Stimulated activated CD8-positive, alpha-beta memory T cell treated with anti-CD3 and anti-CD28 coated beads, Interleukin-12 subunit alpha, Interleukin-12 subunit beta, amount 100 ng/mL, for 4 hours (primary cell): ENCODE measurements at regions not wholly inside any gene's neighbourhood (a gene's known extent, or its start where the extent isn't known, plus 50 kb on each side); places are given as distances from the start of the nearest gene placed in this dataset.
"Not testable (repeated sequence)": the region's sequence is repeated elsewhere in the genome, so short reads cannot be mapped to it uniquely, and the experiment has no call there.

Source experiments
- DNase-seq: peaks from one replicate; pipeline ENCODE4 v3.0.0-alpha.2; 2020; ENCODE audit warnings: low read depth

DNA sequence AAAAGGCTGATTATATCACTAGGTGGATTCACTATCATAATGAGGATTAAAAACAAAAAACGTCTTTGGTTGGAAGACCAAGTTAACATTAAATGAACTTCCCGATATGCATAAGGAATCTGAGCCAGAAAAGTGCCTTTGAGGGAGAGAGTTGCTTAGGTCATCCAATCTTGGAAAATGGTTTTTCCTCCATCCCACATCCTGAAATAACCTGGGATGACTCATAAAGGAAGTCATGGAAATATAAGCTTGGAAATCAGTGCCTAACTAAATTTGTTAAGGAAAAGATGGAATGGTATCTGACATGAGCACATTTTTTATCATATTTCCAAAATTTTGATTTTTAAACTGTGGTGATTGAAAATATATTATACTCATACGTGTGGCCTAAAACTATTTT lies 66.0 kb downstream of the KBTBD8 start:
- no peak for DNase-seq

DNA sequence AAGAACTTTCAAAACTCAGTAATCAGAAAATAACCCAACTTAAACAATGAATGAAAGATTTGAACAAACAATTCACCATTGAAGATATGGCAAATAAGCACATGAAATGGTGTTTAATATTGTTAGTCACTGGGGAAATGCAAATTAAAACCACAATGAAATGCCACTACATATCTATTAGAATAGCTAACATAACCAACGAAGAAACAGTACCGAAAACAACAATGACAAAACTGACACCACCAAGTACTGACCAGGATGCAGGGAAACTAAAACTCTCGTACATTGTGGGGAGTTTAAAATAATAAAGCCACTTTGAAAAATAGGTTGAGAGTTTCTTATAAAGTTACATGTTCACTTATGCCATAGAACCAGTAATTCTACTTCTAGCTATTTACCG lies 69.1 kb downstream of the KBTBD8 start:
- DNase-seq = no peak

- DNase-seq = not testable (repeated sequence)
These were observed 74.5 kb downstream of the KBTBD8 start for GRCh38 chr3:67072640-67073039.

DNA sequence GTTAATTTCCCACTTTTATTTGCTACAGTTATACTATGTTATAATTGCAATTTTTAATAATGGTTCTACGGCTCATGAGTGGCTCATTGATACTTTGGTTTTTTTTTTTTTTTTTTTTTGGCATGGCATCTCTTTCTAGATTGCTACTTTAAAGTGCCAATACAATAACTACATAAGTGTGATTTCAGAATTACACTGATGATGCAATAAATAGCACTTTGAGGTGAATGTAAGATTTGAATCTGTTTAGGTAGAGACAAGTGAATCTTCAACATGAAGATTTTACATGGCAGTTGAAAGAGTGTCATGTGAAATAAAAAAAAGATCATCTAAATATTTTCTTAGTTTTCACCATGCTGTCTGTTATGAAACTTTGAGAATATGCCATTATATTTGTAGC lies 75.7 kb downstream of the KBTBD8 start:
- DNase-seq = no peak

- DNase-seq = no peak
These were observed 77.2 kb downstream of the KBTBD8 start for GRCh38 chr3:67075295-67075694.

DNA sequence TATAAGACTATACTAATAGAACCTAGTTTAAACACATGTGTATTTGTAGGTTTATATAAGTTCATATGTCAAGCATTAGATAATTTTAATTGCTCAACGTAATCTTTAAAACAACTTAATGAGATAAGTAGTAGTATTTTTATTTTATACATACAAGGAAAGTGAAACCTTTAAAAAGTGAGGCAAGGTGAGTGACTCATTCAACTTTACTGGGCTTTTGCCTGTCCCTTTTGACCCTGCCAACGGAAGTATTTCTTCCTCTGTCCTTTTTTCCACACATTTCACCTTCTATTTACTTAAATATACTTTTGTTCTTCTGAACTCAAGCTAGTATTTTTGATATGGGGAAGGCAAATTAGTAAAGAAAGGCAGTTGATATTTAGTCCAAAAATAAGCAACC lies 78.5 kb downstream of the KBTBD8 start:
- no peak for DNase-seq

- no peak for DNase-seq
These were observed 79.5 kb downstream of the KBTBD8 start for GRCh38 chr3:67077656-67078055.

DNA sequence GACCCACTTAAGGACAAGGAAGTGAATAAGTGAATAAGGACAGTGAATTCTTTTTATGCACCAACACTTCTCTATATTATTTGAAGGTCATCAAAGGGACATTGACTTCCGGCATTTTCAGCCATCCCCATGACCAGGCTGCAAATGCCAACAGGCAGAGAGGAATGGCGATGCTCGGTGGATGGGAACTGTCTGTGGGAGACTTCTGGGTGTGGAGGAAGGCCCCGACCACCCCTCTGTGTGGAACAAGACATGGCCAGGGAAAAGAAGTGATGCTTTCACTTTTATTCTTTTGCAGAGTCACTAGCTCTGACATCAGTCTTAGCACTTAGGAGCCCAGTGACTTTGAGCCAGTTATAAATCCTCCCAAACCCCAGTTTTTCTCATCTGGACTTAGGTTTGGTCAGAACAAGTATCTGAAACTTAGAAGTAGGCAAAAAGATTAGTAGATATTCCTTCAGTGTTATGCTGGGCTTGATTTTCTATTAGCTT lies 84.5 kb downstream of the KBTBD8 start:
- no peak for DNase-seq

- peak; percentile 27 for DNase-seq
These were observed 85.2 kb downstream of the KBTBD8 start for GRCh38 chr3:67083277-67083676.

DNA sequence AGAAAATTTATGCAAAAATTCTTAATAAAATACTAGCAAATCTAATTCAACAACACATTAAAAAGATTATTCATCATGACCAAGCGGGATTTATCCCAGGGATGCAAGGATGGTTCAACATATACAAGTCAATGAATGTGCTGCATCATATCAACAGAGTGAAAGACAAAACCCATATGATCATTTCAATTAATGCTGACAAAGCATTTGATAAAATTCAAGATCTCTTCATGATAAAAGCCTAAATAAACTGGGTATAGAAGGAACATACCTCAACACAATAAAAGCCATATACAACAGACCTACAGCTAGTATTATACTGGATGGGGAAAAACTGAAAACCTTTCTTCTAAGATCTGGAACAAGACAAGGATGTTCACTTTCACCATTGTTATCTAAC lies 89.7 kb downstream of the KBTBD8 start:
- DNase-seq = no peak

DNA sequence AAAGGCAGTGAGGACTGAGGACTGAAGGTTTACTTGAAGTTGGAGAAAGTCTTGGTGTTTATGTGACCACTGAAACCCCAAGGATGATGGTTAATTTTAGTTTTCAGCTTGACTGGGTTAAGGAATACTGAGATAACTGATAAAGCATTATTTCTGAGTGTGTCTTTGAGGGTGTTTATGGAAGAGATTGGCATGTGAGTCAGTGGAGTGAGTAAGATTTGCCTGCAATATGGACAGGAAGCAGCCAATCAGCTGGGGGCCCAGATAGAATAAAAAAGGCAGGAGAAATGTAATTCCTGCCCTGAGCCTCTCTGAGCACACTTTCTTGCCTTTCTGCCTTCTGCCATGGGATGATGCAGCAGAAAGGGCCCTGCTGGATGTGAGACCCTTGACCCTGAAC lies 92.4 kb downstream of the KBTBD8 start:
- no peak for DNase-seq

GRCh38 chr3:67093305-67093704 lies 95.2 kb downstream of the KBTBD8 start:
- DNase-seq = no peak

GRCh38 chr3:67094167-67094566 lies 96.1 kb downstream of the KBTBD8 start:
- no peak for DNase-seq

DNA sequence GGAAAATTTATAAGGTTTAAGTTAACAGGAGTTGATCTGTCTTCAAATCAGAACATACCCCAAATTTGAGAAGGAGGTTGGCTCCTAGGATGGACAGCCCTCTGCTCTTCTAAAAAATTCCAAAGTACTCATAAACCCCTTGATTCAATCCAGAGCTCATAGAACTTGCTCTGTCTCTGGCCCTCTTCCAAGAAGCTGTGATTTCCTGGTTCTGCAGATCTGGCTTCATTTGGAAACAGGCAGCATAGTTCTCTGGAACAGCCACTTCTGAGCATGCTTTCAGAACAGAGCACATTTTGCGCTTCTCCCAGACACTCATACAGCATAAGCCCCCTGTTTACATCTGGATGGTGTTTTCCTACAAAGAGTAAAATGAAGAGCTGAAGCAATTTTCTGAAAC lies 96.7 kb downstream of the KBTBD8 start:
- no peak for DNase-seq

GRCh38 chr3:67104388-67104787 lies 106.3 kb downstream of the KBTBD8 start:
- DNase-seq = no peak

GRCh38 chr3:67106874-67107273 lies 108.8 kb downstream of the KBTBD8 start:
- DNase-seq = no peak

DNA sequence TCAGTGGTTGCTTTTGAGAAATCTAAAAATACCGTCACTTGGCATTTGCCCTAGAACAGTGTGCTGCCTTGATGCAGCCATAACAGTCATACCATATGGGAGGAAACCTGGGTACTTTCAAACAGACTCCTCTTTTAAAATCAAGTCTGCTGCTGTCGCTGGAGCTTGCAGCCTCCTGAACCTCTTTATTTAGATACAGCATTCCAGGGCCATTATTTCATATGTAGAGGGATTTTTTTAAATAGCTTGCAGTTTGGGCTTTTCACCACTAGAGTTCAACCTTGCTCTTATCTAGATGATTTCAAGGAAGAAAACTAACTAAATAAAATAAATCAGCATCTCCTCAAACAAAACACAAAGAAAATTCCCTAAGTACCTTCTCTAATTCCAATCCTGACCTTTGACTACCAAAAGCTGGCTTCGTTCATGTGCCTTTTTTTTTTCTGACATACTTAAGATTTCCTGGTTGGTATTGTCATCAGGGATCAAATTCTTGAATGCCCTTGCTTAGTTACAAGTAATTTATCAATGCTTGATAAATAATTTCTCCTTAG lies 111.6 kb downstream of the KBTBD8 start:
- DNase-seq = no peak

DNA sequence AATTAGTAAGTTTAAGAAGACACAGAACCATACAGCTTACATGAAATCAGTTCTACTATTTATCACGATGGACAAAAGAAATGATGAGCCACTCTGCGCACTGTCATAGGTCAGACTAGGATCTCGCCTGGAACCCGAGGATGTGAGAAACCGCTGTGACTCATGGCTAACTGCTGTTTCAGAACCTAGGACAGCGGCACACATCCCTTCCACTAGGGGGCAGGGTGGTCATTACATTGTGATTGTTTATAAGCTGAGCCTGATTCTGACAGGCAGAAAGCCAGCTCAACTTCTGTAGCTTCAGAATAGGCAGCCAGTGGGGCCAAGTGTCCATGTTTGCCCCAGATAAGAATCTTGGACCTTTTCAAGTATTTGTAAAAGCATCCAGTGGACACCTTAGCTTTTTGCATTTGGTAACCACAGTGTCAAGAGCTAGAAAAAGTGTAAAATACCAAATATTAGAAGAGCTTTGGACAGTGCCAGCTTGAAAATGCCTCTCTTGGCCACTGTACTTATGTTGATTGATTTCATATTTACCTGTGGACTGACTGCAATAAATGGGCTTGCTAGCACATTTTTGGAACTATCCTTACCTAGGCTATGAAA lies 115.8 kb downstream of the KBTBD8 start:
- peak; percentile 52 for DNase-seq

DNA sequence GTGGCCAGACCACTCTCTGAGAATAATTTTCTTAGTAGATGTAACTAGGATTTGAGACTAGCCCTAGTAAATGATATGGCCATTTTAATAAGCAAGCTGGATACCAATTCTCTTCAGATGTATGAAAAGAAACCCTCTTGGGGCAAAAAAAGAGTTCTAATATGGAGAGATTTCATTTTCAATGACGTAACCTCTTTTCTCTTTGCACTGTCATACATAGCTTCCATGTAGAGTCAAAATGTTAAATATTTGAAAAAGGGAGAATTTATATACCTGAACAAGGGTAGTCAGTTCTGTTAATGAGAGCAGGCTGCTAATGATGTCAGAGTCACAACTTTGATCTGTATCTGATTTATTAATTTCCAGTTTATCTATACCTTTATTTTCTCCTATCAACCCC lies 120.0 kb downstream of the KBTBD8 start:
- no peak for DNase-seq

DNA sequence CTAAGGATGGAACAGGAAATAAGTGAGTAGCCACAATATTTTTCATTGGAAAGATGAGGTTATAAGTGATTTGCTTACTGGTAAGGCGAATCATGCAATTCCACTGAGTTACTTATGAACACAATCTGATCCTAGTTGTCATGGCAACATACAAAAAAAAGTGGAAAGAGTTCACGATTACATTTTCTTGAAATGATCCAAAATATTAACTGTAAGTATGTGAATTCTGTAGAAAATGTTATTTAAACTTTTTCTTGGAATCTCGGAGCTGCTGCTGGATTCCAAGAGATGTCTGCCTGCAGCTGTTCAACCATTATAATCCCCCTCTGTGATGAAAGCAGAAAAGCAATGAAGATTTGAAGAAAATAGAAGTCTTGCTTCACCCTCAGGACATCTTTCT lies 120.5 kb downstream of the KBTBD8 start:
- DNase-seq = no peak

DNA sequence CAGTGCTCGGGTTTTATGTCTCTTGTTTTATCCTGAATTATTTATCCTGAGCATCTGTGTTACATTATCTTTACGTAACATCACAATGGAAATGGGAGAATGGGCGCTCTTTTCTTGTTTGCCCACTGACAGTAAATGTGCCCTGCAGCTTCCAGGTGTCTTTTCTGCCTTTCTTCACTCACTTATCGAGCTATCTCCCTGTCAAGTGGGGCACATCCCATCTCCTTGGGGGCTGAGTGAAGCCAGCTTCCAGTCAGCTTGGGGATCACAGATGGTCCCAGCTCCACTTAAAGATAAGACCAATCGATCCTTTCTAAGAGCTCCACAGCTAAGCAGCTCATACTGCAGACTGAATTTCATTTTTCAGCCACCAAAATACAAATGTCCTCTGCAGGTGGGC lies 125.8 kb downstream of the KBTBD8 start:
- DNase-seq = no peak

GRCh38 chr3:67127254-67127653 lies 129.1 kb downstream of the KBTBD8 start:
- DNase-seq = no peak

GRCh38 chr3:67142432-67142831 lies 144.3 kb downstream of the KBTBD8 start:
- DNase-seq = no peak

GRCh38 chr3:67145738-67146137 lies 147.6 kb downstream of the KBTBD8 start:
- DNase-seq = no peak
